Spleen (tissue), 11 donors: ENCODE measurements at regions not wholly inside any gene's neighbourhood (a gene's known extent, or its start where the extent isn't known, plus 50 kb on each side); places are given as distances from the start of the nearest gene placed in this dataset.
"Not testable (repeated sequence)": the region's sequence is repeated elsewhere in the genome, so short reads cannot be mapped to it uniquely, and the experiment has no call there.

Experiments used
- DNase-seq: peaks from one replicate; pipeline ENCODE4 v3.0.0-alpha.2; 2020
- H3K27ac ChIP-seq, 8 donors: fragments of 200-600 bp; sonication (generic) in 7 of 8; 1 replicate in 4 of 8; 2 replicates in 4 of 8; pipeline versions ENCODE4 v1.5.0 to v1.8.0; 2016 to 2021; ENCODE audit warnings: inconsistent platforms in 4 of 8, mild to moderate bottlenecking in 4 of 8, moderate library complexity in 1 of 8
- H3K27me3 ChIP-seq, 7 donors: fragments of 200-600 bp; sonication (generic) in 6 of 7; replicated peaks in 1 of 7; 1 replicate in 4 of 7; 2 replicates in 3 of 7; pipeline versions ENCODE4 v1.5.0 to v1.8.0; 2016 to 2021; ENCODE audit warnings: inconsistent platforms in 3 of 7, mild to moderate bottlenecking in 1 of 7
- H3K36me3 ChIP-seq, 6 donors: fragments of 200-600 bp; sonication (generic) in 5 of 6; 1 replicate in 4 of 6; 2 replicates in 2 of 6; pipeline versions ENCODE4 v1.5.0 to v1.8.0; 2016 to 2021; ENCODE audit warnings: inconsistent platforms in 2 of 6
- H3K4me1 ChIP-seq, 6 donors: fragments of 200-600 bp; sonication (generic) in 5 of 6; 1 replicate in 3 of 6; 2 replicates in 3 of 6; pipeline versions ENCODE4 v1.5.0 to v1.8.0; 2016 to 2021; ENCODE audit warnings: inconsistent platforms in 3 of 6
- H3K4me3 ChIP-seq, 8 donors: fragments of 200-600 bp; sonication (generic) in 7 of 8; 1 replicate in 4 of 8; 2 replicates in 4 of 8; pipeline versions ENCODE4 v1.5.0 to v1.8.0; 2016 to 2021; ENCODE audit warnings: inconsistent platforms in 4 of 8, mild to moderate bottlenecking in 4 of 8, moderate library complexity in 2 of 8
- H3K9me3 ChIP-seq, 8 donors: fragments of 200-600 bp; sonication (generic) in 7 of 8; 1 replicate in 4 of 8; 2 replicates in 4 of 8; pipeline versions ENCODE4 v1.5.0 to v1.8.0; 2016 to 2021; ENCODE audit warnings: inconsistent platforms in 4 of 8
- POLR2A ChIP-seq, 3 donors: fragments of 450-650 bp; IDR thresholded peaks; one replicate each; pipeline ENCODE4 v1.5.1; 2017; ENCODE audit warnings: antibody characterized with exemption in 3 of 3, mild to moderate bottlenecking in 1 of 3
- POLR2AphosphoS5 ChIP-seq, 3 donors: sonication (generic); formaldehyde crosslinking; IDR thresholded peaks; one replicate each; pipeline ENCODE4 v1.5.1; 2017; ENCODE audit warnings: antibody characterized with exemption in 3 of 3
- WGBS, 5 donors: extraction: QIAGEN DNeasy Blood & Tissue Kit in 3 of 5; methylation state at CpG; one replicate each; pipeline versions ENCODE4 v1.1.5 to v1.1.7; 2013 to 2018; 5-methylcytosine and 5-hydroxymethylcytosine counted together
- intact Hi-C: fragments of 100-400 bp; cut with DNase I; formaldehyde crosslinking; loops from one replicate; pipeline ENCODE4 v1.15.0; 2023; ENCODE audit warnings: low total_unique reads
- TF ChIP-seq, protein P1 (sequence below), 11 experiments: fragments of 200-600 bp in 7 of 11; fragments of 450-650 bp in 4 of 11; sonication (generic) in 4 of 11; IDR thresholded peaks in 8 of 11; conservative IDR thresholded peaks in 3 of 11; 1 replicate in 7 of 11; 2 replicates in 4 of 11; pipeline versions ENCODE4 v1.4.0 to v1.8.0; 2016 to 2021; ENCODE audit warnings: antibody characterized with exemption in 11 of 11, inconsistent platforms in 4 of 11, mild to moderate bottlenecking in 1 of 11
- donor health status: healthy with polysubstance abuse.
- donor health status: DM: no; HTN: no; CAD: no; lungs with moderate emphysema.
- donor health status: DM: no; HTN: no; CAD: no.
- donor health status: Bipolar disorder and iron deficiency.
- donor health status: healthy.
- donor health status: DM: no; HTN: no; CAD: no.
- donor health status: DM: yes; HTN: yes; CAD: no.

GRCh38 chr7:9504678-9505077 is 1071.3 kb downstream of the NXPH1 start:
- Histone ChIP-seq H3K27me3 (no peaks in the 10 kb centered on the region), H3K27ac (no peak overlapping the region), H3K4me1 (no peaks in the 10 kb centered on the region), H3K36me3 (no peaks in the 10 kb centered on the region), H3K9me3 (peaks cover 0 to 5% (median 0%) of the 10 kb centered on the region in 8 donors), H3K4me3 (no peak overlapping the region)
- 82 to 90% (median 85%) methylated on average over 2 of the region's 2 CpGs for WGBS, 5 donors
- TF ChIP-seq POLR2AphosphoS5 (IDR thresholded peaks at IDR 0.05) (no peak), POLR2A (IDR thresholded peaks at IDR 0.05) (no peak)
- TF ChIP-seq, protein P1, sequence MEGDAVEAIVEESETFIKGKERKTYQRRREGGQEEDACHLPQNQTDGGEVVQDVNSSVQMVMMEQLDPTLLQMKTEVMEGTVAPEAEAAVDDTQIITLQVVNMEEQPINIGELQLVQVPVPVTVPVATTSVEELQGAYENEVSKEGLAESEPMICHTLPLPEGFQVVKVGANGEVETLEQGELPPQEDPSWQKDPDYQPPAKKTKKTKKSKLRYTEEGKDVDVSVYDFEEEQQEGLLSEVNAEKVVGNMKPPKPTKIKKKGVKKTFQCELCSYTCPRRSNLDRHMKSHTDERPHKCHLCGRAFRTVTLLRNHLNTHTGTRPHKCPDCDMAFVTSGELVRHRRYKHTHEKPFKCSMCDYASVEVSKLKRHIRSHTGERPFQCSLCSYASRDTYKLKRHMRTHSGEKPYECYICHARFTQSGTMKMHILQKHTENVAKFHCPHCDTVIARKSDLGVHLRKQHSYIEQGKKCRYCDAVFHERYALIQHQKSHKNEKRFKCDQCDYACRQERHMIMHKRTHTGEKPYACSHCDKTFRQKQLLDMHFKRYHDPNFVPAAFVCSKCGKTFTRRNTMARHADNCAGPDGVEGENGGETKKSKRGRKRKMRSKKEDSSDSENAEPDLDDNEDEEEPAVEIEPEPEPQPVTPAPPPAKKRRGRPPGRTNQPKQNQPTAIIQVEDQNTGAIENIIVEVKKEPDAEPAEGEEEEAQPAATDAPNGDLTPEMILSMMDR (IDR thresholded peaks at IDR 0.05 in 8 of 11, conservative IDR thresholded peaks at IDR 0.05 in 3 of 11), result no peak
- DNase-seq, result no peak
- intact Hi-C loops, result no loop called here

DNA sequence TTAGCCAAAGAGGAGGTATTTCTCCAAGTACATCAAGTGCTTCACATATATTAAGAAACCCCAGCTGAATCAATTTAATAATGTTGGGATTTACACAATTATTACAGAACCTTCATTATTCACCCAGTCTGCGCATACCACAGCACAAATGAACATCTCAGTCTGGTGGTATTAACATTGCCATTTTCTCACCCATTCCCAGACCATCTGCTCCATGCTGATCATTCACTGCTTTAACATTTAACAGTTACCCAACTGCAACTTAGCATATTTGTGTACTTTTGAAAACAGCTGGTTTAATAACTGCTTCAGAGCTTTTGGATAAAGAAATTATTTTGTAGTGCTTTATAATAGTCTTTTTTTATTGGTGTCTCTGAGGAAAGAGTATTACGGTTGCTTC is 1072.1 kb downstream of the NXPH1 start:
- 85 to 94% (median 92%) methylated on average over 2 of the region's 2 CpGs for WGBS, 5 donors
- no peak for DNase-seq

DNA sequence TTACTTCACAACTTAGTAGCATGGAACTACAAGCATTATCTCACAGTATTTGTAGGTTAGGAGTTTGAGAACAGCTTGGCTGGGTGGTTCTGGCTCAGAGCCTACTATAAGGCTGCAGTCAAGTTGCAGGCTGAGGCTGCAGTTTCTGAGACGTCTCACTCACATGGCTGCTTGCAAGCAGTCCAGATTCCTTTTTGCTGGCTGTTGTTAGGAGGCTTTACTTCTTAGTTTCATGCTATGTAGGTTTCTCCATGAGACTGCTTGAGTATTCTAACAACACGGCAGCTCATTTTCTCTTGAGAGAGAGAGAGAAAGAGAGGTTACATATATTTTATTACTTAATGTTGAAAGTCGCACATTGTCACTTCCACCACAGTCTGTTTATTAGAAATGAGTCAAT is 1073.9 kb downstream of the NXPH1 start:
- no peaks in the 10 kb centered on the region for H3K9me3 ChIP-seq
- intact Hi-C loops, result no loop called here
- DNase-seq, result no peak
- no peaks in the 10 kb centered on the region for H3K4me1 ChIP-seq
- no peaks in the 10 kb centered on the region for H3K27me3 ChIP-seq
- TF ChIP-seq POLR2AphosphoS5 (IDR thresholded peaks at IDR 0.05) (no peak), POLR2A (IDR thresholded peaks at IDR 0.05) (no peak)
- no peaks in the 10 kb centered on the region for H3K36me3 ChIP-seq
- 58 to 79% (median 58%) methylated on average over 3 of the region's 3 CpGs for WGBS, 5 donors
- no peak overlapping the region for H3K4me3 ChIP-seq
- no peak overlapping the region for H3K27ac ChIP-seq

More for the DNA sequence above, 1072.1 kb downstream of the NXPH1 start:
- Histone ChIP-seq H3K4me1 (no peaks in the 10 kb centered on the region), H3K9me3 (peaks cover 0 to under 1% (median 0%) of the 10 kb centered on the region in 8 donors), H3K4me3 (no peak overlapping the region), H3K27ac (no peak overlapping the region), H3K36me3 (no peaks in the 10 kb centered on the region), H3K27me3 (no peaks in the 10 kb centered on the region)
- intact Hi-C loops, result no loop called here
- TF ChIP-seq, protein P1 (IDR thresholded peaks at IDR 0.05 in 8 of 11, conservative IDR thresholded peaks at IDR 0.05 in 3 of 11), result no peak
- TF ChIP-seq POLR2AphosphoS5 (IDR thresholded peaks at IDR 0.05) (no peak), POLR2A (IDR thresholded peaks at IDR 0.05) (no peak)

GRCh38 chr7:9516662-9517061 is 1083.3 kb downstream of the NXPH1 start:
- Histone ChIP-seq H3K9me3 (no peaks in the 10 kb centered on the region), H3K27me3 (no peaks in the 10 kb centered on the region), H3K27ac (no peak overlapping the region), H3K4me1 (no peaks in the 10 kb centered on the region), H3K4me3 (no peak overlapping the region), H3K36me3 (no peaks in the 10 kb centered on the region)
- no peak for DNase-seq
- intact Hi-C loops, result no loop called here
- TF ChIP-seq POLR2A (IDR thresholded peaks at IDR 0.05) (no peak), POLR2AphosphoS5 (IDR thresholded peaks at IDR 0.05) (no peak)
- TF ChIP-seq, protein P1 (IDR thresholded peaks at IDR 0.05 in 8 of 11, conservative IDR thresholded peaks at IDR 0.05 in 3 of 11), result no peak
- 47 to 70% (median 58%) methylated on average over 4 of the region's 4 CpGs for WGBS, 5 donors

DNA sequence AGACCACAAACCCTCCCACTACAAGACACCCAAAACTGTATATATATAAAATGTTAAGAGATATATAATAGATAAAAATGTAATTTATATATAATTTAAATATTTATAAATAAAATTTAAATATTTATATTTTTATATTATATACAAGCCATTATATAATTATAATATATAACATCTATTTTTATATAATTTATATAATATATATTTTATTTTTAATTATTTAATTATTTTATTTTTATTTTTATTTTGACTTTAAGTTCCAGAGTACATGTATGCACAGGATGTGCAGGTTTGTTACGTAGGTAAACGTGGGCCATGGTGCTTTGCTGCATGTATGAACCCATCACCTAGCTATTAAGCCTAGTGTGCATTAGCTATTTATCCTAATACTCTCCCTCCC is 1090.2 kb downstream of the NXPH1 start:
- Histone ChIP-seq H3K27me3 (no peaks in the 10 kb centered on the region), H3K4me1 (no peaks in the 10 kb centered on the region), H3K36me3 (no peaks in the 10 kb centered on the region), H3K27ac (no peak overlapping the region), H3K4me3 (no peak overlapping the region), H3K9me3 (no peaks in the 10 kb centered on the region)
- 89 to 100% (median 95%) methylated on average over 2 of the region's 2 CpGs for WGBS, 5 donors
- no peak for DNase-seq
- TF ChIP-seq POLR2A (IDR thresholded peaks at IDR 0.05), result no peak
- intact Hi-C loops, result no loop called here

GRCh38 chr7:9552431-9552830 is 1119.0 kb downstream of the NXPH1 start:
- H3K4me3 ChIP-seq, intact Hi-C loops, H3K36me3 ChIP-seq, H3K27ac ChIP-seq, H3K27me3 ChIP-seq, H3K4me1 ChIP-seq, H3K9me3 ChIP-seq, DNase-seq: not testable (repeated sequence)
- 88 to 93% (median 90%) methylated on average over 4 of the region's 4 CpGs for WGBS, 5 donors
